Esophagus mucosa (tissue), 1 donor: ENCODE measurements at regions not wholly inside any gene's neighbourhood (a gene's known extent, or its start where the extent isn't known, plus 50 kb on each side); places are given as distances from the start of the nearest gene placed in this dataset.

Experiments
- ATAC-seq: fragments of 200-7000 bp; cut with Tn5 transposase; one replicate; pipeline ENCODE4 v1.9.1; 2020
- donor health status: DM: yes; HTN: yes; CAD: no.

DNA sequence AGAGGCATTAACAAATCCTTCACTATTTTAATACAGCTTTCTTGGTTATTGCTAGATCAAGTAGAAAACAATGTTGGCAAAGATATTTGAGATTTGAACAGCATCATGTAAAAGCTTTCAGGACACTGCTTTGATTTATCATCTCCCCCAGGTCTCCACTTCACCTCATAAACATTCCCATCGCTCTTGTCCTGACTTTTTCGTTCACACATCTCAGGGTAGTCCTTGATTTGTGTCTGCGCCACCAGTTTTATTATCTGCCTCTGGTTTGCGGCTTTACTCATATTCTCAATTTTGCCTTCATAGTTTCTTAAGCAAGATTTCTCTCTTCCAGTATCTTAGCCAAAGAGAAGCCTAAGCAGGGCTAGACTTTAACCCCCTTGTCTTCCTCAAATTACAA is 63.5 kb upstream of the ROR1 start:
- ATAC-seq, result no peak

DNA sequence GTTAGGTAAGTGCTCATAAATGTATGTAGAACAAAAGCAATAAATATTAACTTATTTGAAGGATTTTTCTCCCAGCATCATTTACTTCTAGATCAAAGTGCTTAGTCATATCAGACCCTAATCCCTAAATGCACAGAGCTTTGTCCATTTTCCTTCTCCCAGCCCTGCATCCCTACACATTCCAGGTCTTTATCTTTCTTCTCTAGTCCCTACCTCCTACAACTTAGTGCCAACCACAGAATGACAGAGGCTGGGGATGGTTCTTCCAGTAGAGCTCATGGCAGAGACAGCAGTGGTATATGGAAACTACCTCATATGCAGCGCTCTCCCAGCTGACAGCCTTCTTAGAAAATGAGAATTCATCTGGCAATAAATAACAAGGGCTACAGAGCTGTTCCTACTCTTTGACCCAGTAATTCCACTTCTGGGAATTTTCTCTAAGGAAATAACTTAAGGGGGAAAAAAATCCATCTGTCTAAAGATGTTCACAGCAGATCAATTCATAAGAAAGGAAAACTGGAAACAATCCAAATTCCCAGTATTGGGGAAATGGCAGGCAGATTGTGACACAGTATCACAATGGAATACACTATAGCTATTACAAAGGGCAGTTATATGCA is 62.9 kb upstream of the ROR1 start:
- ATAC-seq, result no peak

DNA sequence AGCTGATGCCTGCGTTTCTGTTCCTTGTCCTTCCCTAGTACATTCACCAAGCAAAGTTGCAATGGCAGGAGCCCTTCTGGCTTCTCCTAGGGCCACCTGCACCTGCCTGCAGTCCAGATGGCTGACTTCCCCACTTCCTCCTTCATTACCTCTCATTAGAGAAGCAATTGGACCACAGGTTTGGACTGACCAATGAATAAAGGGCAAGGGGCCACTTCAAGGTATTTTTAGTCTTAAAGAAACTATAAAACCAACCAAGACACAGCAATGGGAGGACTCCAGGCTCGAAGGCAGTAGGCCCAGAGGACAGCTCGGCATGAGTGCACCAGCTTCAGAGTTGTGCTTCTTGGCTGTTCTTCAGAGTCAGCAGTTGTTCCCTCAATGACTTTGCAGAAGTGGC is 60.8 kb upstream of the ROR1 start:
- no peak for ATAC-seq

DNA sequence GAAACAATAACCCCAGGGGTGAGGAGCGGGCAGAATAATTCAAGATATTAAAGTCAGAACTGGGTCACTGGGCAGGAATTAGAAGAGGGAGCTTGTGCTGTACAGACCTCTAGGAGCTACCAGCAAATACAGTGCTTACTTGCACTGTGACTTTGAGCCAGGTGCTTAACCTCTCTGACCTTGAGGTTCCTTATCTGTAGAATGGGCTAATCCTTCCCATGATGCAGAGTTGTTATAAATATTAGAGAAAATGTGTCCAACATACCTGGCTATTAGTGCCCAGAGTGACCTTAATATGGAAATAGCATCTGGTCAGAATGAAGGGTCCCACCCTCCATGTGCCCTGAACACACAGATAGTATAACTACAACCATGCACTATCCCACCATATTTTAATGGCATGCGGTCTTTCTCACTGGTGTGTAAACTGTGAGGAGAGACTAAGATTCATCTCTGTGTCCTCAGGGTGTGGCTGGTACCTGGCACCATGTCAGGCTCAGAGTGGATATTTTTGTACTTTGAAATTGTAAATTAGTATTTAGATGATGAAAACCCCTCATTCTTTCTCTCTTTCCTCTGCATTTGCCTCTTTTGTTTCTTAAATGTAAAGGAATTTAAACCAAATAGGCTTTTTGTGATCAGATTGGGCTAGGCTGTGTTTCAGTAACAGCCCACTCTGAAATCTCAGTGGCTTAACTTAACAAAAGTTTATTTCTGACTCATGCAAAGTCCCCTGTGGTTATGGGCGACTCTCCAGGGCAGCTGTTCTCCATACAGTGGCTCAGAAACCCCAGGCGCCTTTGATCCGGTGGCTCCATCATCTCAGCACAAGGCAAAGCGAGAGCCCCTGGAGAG is 60.0 kb upstream of the ROR1 start:
- peak; percentile 70 for ATAC-seq

DNA sequence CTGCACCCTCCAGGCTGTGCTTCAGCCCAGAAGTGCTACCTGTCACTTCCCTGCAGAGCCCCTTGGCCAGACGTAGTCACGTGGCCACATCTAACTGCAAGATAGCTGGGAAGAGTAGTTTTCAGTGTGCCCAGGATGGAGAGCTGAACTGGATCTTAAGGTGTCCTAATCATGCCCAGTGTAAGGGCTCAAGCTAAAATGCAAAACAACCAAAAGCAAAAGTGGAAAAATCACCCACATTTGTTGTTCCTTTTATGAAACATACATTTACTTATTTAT is 59.4 kb upstream of the ROR1 start:
- ATAC-seq, result no peak

DNA sequence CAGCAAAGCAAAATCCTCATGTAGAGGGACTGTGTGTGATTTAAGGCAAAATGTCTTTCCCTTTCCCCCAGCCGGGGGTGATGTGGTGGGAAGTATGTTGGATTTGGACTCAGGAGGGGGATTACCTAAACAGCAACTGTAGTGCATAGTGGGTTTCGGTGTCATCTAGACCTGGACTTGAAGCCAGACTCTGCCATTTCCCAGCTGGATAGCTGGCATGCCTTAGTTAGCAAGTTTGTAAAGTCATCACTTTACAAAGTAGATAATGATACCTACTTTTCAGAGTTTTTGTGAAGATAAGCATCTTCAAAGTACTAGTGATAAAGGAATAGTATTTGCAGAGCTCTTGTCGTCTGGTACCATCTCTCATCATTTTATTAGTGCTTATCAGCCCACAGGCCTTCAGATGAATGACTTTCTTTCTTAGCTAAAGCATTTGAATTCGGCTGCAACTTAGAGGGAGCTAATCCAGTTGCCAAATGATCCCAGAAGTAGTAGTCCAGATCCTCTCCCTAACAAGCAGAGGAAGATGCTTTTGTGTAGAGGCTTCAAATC is 56.2 kb upstream of the ROR1 start:
- no peak for ATAC-seq

DNA sequence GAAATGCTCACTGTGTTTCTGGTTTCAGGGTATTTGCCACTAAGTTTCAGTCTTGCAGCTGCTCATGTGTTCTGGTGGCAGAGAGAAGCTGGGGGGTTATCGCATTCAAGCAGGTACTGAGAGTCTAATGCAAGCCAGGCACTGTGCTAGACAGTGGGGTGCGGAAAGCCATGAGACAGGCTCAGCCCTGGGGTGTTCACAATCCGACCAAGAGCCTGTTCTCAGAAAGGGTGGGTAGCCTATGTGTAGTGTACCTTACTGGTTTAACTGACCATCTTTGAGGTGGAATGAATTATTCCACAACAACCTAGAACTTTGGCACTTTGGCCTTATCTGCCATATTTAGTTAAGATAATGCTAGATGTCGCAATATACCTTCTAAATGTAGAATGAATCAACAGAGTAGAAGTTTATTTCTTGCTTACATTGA is 55.3 kb upstream of the ROR1 start:
- ATAC-seq, result no peak

DNA sequence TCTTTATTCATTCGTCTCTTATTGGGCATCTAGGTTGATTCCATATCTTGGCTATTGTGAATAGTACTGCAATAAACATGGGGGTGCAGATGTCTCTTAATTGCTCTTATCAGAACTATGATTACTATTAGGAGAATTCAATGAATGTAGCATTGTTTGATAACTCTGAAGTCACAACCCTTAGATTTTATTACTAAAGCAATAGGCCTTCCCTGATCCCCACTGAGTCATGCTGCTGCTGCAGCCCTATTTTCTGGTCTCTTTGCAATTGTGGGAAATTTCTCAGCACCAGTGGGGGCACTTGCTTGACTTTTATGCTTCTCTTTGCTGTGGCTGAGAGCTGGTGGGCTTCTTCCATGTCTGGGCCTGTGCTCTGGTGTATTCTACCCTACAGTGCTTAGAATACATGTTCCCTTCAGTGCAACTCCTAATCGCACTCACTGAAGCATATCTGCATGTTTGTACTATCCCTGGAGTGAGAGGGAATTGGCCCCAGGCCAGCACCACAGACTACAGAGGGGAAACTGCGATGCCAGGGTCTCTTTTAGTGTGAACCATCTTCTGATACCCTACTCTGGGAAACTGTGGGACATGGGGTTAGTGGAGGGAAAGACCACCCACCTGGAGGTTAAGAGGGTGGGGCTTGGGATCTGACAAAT is 52.2 kb upstream of the ROR1 start:
- no peak for ATAC-seq

DNA sequence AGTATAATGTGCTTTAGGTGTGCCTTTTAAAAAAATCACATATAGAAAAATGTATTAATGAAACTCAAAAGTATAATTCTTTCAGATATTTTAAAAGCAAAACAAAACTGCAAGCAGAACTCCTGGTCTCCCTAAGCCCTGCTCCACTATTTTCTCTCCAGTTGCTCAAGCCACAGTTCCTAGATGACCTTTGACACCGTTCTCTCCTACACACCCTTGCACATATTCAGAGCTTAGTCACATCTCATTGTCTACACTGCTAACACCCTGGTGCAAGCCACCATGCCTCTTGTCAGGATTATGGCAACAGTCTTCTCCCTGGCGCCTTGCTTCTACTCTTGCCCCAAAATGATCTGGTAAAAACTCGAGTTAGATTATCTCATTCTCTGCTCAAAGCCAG is 50.2 kb upstream of the ROR1 start:
- peak; percentile 94 for ATAC-seq
